ENCODE measurements at regions not wholly inside any gene's neighbourhood (a gene's known extent, or its start where the extent isn't known, plus 50 kb on each side); places are given as distances from the start of the nearest gene placed in this dataset.

DNA sequence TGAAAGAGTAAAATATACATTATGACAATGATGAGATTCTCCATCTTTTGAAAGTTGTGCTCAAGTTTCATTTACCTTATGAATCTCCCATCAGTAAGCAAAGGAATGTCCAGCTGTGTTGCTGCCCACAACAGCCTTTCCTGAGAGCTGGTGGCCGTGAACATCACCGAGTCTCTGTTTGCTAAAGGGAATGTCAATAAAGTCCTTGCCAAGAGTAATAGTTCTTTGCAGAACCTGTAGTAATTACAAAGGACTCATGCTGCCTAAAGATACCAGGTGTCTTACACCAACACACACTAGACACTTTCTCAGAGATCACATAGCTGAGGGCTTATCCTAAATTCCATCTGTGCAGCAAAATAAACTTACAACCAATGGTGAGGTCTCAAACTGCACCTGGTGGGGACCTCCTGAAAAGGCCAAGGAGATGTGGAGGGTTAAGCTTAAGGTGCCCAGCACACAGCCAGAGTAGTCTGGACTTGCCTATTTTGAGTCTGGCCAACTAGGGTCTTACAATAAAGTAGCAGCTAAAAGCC is 111.1 kb upstream of the DAPK1 start:
- no peaks in the 10 kb centered on the region for H3K79me1 ChIP-seq (ENCODE audit: low read depth, low read length)
- H3K27ac ChIP-seq (ENCODE audit: low read depth, low read length): no peak overlapping the region
- ChIA-PET POLR2A (ENCODE audit: partially characterized antibody) (interaction anchor here (1.3 kb wide), 1 partner anchor 21 kb away, joined by 6 read pairs; no protein-coding TSS in a partner anchor), CTCF (ENCODE audit: partially characterized antibody) (interaction anchor here (0.6 to 1.4 kb wide), 4 partner anchors 12 to 900 kb away, joined by 3 to 6 read pairs (median 4); no protein-coding TSS in a partner anchor)
- no peaks in the 10 kb centered on the region for H3K23me2 ChIP-seq (ENCODE audit: low read depth, low read length)
- no peak overlapping the region for H3K4me2 ChIP-seq (ENCODE audit: insufficient read depth in 1 of 2, low read depth in 2 of 2, low read length in 2 of 2)
- H3K4me3 ChIP-seq (ENCODE audit: extremely low read depth in 1 of 4, insufficient read depth in 2 of 4, low read depth in 3 of 4, low read length in 4 of 4): no peak overlapping the region
- no peak overlapping the region for H2BK5ac ChIP-seq (ENCODE audit: low read depth, low read length)
- no peak overlapping the region for H4K5ac ChIP-seq (ENCODE audit: insufficient read length, low read depth, low read length)
- no peak overlapping the region for H2AK5ac ChIP-seq (ENCODE audit: low read depth, low read length)
- peak overlapping the region; percentile 43; the same call in 1 of the 2 replicates for H3K18ac ChIP-seq (ENCODE audit: extremely low read depth, low read length)
- H3K4me1 ChIP-seq (replicated peaks in 1 of 4; ENCODE audit: control insufficient read depth in 3 of 4, insufficient read depth in 4 of 4, low read length in 3 of 4): peaks cover 0 to 7% (median 4%) of the 10 kb centered on the region in 4 experiments; a peak in 5 of 7 replicates
- no peak overlapping the region for H3K23ac ChIP-seq (ENCODE audit: insufficient read length)
- H2BK20ac ChIP-seq (ENCODE audit: low read length): peak overlapping the region; percentile 69
- H4K20me1 ChIP-seq (replicated peaks in 1 of 2; ENCODE audit: control insufficient read depth in 1 of 2, insufficient read depth in 2 of 2, low read length in 2 of 2): no peaks in the 10 kb centered on the region
- no peak overlapping the region for H2AFZ ChIP-seq (ENCODE audit: low read length)
- H3K9me3 ChIP-seq (ENCODE audit: insufficient read depth in 2 of 2, low read depth in 1 of 2, low read length in 1 of 2): no peaks in the 10 kb centered on the region
- H3K9ac ChIP-seq (replicated peaks in 1 of 4; ENCODE audit: extremely low read depth in 1 of 4, low read depth in 3 of 4, low read length in 3 of 4): no peak overlapping the region
- FAIRE-seq: no peak
- DNase-seq (ENCODE audit: low read depth in 1 of 2, low spot score in 2 of 2): no peak
- peak overlapping the region; percentile 34; the same call in 1 of the 2 replicates for H2BK15ac ChIP-seq (ENCODE audit: low read length)
- H4K91ac ChIP-seq (replicated peaks; ENCODE audit: insufficient read length, low read length): no peak overlapping the region
- H3K27me3 ChIP-seq (replicated peaks in 1 of 4; ENCODE audit: control insufficient read depth in 3 of 4, extremely low read depth in 1 of 4, insufficient read depth in 3 of 4, low read length in 3 of 4): no peaks in the 10 kb centered on the region
- H3K4ac ChIP-seq (replicated peaks; ENCODE audit: insufficient read length, low read depth, low read length): peak overlapping the region; percentile 49
- H3K79me2 ChIP-seq (ENCODE audit: control insufficient read depth in 1 of 2, insufficient read depth in 2 of 2, low read length in 2 of 2): no peaks in the 10 kb centered on the region
- H3K14ac ChIP-seq (ENCODE audit: insufficient read length): no peak overlapping the region
- H3K56ac ChIP-seq (replicated peaks; ENCODE audit: insufficient read length, low read depth, low read length): no peak overlapping the region
- H3K36me3 ChIP-seq (ENCODE audit: control insufficient read depth in 2 of 4, insufficient read depth in 4 of 4, low read length in 3 of 4): no peaks in the 10 kb centered on the region; a peak in 1 of 8 replicates
- 84% methylated on average over 2 of the region's 2 CpGs; no CpG with 5 or more reads in 1 of the 2 experiments for WGBS, 2 experiments (ENCODE audit: extremely low coverage in 1 of 2, insufficient coverage in 1 of 2, insufficient read length in 1 of 2, insufficient replicate concordance in 2 of 2, low coverage in 1 of 2, low lambda C conversion rate in 2 of 2, missing lambda C conversion rate in 1 of 2)
- H2BK12ac ChIP-seq (ENCODE audit: low read depth, low read length): 0 out of 2 replicates have a peak overlapping the region, but pooled peaks have one; percentile 10
- H2BK120ac ChIP-seq (replicated peaks; ENCODE audit: low read depth, low read length): peak overlapping the region; percentile 63
- H4K8ac ChIP-seq (ENCODE audit: extremely low read depth, insufficient read depth, low read length): no peak overlapping the region
- TF ChIP-seq NANOG (IDR thresholded peaks at IDR 0.05; ENCODE audit: insufficient read depth, low read depth, low read length, poor library complexity, severe bottlenecking) (no peak), TAF7 (optimal IDR thresholded peaks at IDR 0.05; ENCODE audit: borderline replicate concordance, low read depth, low read length) (no peak), SIRT6 (IDR thresholded peaks at IDR 0.05; ENCODE audit: low read length) (no peak), CTBP2 (IDR thresholded peaks at IDR 0.05; ENCODE audit: borderline replicate concordance, insufficient read depth, insufficient read length, low read length) (no peak), SAP30 (IDR thresholded peaks at IDR 0.05; ENCODE audit: insufficient read depth, insufficient replicate concordance, low read length) (no peak), RNF2 (IDR thresholded peaks at IDR 0.05; ENCODE audit: borderline replicate concordance, low read depth, low read length, missing control alignments, poor library complexity, severe bottlenecking) (no peak), RAD21 (IDR thresholded peaks at IDR 0.05 in 1 of 2, conservative IDR thresholded peaks at IDR 0.05 in 1 of 2; ENCODE audit: low read depth in 2 of 2, low read length in 2 of 2) (no peak)
- TF ChIP-seq, protein P1, sequence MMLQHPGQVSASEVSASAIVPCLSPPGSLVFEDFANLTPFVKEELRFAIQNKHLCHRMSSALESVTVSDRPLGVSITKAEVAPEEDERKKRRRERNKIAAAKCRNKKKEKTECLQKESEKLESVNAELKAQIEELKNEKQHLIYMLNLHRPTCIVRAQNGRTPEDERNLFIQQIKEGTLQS (IDR thresholded peaks at IDR 0.05; ENCODE audit: insufficient read depth, low read depth, low read length): no peak
- TF ChIP-seq, protein P2, sequence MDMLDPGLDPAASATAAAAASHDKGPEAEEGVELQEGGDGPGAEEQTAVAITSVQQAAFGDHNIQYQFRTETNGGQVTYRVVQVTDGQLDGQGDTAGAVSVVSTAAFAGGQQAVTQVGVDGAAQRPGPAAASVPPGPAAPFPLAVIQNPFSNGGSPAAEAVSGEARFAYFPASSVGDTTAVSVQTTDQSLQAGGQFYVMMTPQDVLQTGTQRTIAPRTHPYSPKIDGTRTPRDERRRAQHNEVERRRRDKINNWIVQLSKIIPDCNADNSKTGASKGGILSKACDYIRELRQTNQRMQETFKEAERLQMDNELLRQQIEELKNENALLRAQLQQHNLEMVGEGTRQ (IDR thresholded peaks at IDR 0.05; ENCODE audit: low read length): no peak
